ENCODE measurements at regions not wholly inside any gene's neighbourhood (a gene's known extent, or its start where the extent isn't known, plus 50 kb on each side); places are given as distances from the start of the nearest gene placed in this dataset.

DNA sequence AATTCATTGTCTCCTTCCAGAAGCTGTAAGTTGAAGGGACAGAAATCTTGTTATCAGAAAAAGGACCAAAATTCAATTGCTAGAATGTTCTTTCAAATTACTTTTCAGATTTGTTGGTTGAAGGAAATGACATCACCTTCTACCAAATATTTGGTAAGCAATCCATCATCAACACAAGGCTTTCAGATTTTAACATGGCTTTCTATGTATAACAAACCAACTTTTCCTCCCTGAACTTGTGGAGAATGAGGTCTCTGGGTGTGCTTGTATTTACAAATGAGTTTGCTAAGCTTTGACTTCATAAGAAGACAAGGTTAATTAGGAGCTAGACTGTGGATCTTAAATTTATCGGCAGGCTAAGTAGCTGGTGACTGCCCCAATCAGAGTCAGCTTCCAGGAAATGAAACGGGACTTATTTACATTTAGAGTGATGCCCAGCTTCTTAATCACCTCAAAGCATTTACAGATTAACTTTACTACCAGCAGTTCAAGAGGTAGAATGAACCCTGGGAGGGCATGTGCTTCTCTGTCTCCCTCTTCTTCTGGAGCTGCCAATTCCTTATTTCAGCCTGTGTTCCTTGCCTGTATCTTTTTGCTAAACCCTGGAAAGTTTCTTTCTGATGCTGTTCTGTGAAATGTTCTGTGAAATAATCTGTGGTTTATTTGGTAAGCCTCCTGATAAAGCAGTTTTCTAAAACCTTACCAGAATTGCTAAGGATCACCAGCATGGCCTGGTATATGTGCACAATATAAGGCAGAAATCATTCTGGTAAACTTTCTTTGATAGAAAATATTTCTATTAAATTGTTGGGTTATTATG is 248.8 kb upstream of the FZD8 start:
- H3F3A ChIP-seq (ENCODE audit: insufficient read depth, low read depth): no peaks in the 10 kb centered on the region
- no peak for DNase-seq
- no peak overlapping the region for H3K4me2 ChIP-seq
- H3K36me3 ChIP-seq (ENCODE audit: low read depth): no peaks in the 10 kb centered on the region
- H3K27me3 ChIP-seq (ENCODE audit: insufficient read depth, low read depth): no peaks in the 10 kb centered on the region; the same call in 1 of the 2 replicates
- no peaks in the 10 kb centered on the region for H3K9me3 ChIP-seq (ENCODE audit: insufficient read depth, low read depth)
- no peak overlapping the region for H3K4me3 ChIP-seq
- TF ChIP-seq EZH2 (IDR thresholded peaks at IDR 0.05; ENCODE audit: low read depth) (no peak), CTCF (conservative IDR thresholded peaks at IDR 0.05) (no peak)
- ChIA-PET CTCF (no interaction called here), POLR2A (ENCODE audit: unreplicated experiment) (no interaction called here)
- H3K9me2 ChIP-seq (ENCODE audit: insufficient read depth): no peaks in the 10 kb centered on the region
- H3K27ac ChIP-seq: no peak overlapping the region
- no peaks in the 10 kb centered on the region for H3K4me1 ChIP-seq (replicated peaks; ENCODE audit: insufficient read depth)
- H3K79me2 ChIP-seq (ENCODE audit: low read depth): no peaks in the 10 kb centered on the region
- no TSS peak for BruUV-seq (replicated peaks)
- H4K20me1 ChIP-seq (ENCODE audit: insufficient read depth): no peaks in the 10 kb centered on the region
- intact Hi-C loops (cut with micrococcal nuclease; ENCODE audit: unreplicated experiment): no loop called here
- no peak overlapping the region for H2AFZ ChIP-seq

DNA sequence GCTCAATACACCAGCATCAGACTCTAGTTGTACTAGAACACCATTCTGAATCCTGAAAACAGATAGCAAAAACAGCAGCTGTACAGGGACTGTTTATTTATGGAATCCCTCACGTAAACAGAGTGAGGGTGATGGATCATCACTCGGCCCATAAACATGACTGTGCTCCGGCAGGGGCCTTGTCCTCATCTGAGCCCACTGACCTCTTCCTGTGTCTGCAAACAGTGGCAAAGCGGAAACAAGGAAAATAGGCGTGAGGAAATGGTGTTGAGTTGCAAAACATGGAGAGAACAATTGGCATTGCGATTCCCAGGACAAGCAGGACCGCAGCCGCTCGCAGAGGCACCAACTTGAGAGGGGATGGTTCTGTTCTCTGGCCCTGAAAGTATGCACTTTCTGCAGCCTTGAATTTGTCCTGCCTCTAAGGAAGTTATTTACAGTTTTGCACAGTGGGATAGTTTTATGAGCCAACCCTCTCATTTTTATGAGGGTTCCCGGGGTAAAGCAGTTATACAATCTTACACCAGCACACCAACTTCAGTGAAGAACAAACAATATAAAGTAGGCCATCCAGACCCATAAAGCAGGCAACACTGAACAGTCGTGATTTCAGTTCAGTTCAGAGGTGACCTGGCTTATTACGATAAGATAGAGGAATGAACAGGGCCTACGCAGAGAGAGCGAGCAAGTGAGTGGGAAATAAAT is 248.0 kb upstream of the FZD8 start:
- no peaks in the 10 kb centered on the region for H4K20me1 ChIP-seq (ENCODE audit: insufficient read depth)
- no peak for DNase-seq
- CTCF ChIA-PET: no interaction called here
- H3F3A ChIP-seq (ENCODE audit: insufficient read depth, low read depth): no peaks in the 10 kb centered on the region
- BruUV-seq (replicated peaks): no TSS peak
- H2AFZ ChIP-seq: no peak overlapping the region
- H3K9me2 ChIP-seq (ENCODE audit: insufficient read depth): no peaks in the 10 kb centered on the region
- intact Hi-C loops (cut with micrococcal nuclease; ENCODE audit: unreplicated experiment): no loop called here
- TF ChIP-seq CTCF (conservative IDR thresholded peaks at IDR 0.05) (no peak), EZH2 (IDR thresholded peaks at IDR 0.05; ENCODE audit: low read depth) (no peak)
- H3K4me2 ChIP-seq: no peak overlapping the region
- H3K9me3 ChIP-seq (ENCODE audit: insufficient read depth, low read depth): no peaks in the 10 kb centered on the region
- H3K4me1 ChIP-seq (replicated peaks; ENCODE audit: insufficient read depth): no peaks in the 10 kb centered on the region
- no peaks in the 10 kb centered on the region for H3K36me3 ChIP-seq (ENCODE audit: low read depth)
- no peak overlapping the region for H3K27ac ChIP-seq
- no peak overlapping the region for H3K4me3 ChIP-seq
- POLR2A ChIA-PET (ENCODE audit: unreplicated experiment): no interaction called here
- H3K27me3 ChIP-seq (ENCODE audit: insufficient read depth, low read depth): peaks cover 3% of the 10 kb centered on the region; the same call in 1 of the 2 replicates
- H3K79me2 ChIP-seq (ENCODE audit: low read depth): no peaks in the 10 kb centered on the region

DNA sequence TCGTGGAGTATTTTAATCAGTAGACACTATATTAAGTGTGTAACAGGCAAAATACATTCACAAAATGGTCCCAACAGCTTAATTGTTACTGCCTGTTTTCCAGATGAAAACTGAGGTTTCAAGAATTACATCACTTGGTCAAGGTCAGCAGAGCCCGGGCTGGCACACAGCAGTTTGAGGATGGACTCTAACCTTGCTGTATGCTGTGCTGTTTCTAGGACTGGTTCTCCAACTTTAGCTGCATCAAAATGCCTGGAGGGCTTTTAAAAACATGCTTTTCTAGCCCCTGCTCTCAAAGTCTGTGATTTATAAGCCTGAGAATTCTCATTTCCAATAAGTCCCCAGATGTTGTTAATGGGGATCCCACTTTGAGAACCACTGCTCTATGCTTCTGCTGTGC is 247.1 kb upstream of the FZD8 start:
- Histone ChIP-seq H3K27ac (no peak overlapping the region), H3K4me3 (no peak overlapping the region), H3K9me3 (ENCODE audit: insufficient read depth, low read depth) (no peaks in the 10 kb centered on the region), H3F3A (ENCODE audit: insufficient read depth, low read depth) (no peaks in the 10 kb centered on the region), H3K36me3 (ENCODE audit: low read depth) (no peaks in the 10 kb centered on the region), H3K27me3 (ENCODE audit: insufficient read depth, low read depth) (peaks cover 12% of the 10 kb centered on the region), H3K4me1 (replicated peaks; ENCODE audit: insufficient read depth) (no peaks in the 10 kb centered on the region), H3K9me2 (ENCODE audit: insufficient read depth) (no peaks in the 10 kb centered on the region), H3K79me2 (ENCODE audit: low read depth) (no peaks in the 10 kb centered on the region), H3K4me2 (no peak overlapping the region), H4K20me1 (ENCODE audit: insufficient read depth) (no peaks in the 10 kb centered on the region), H2AFZ (no peak overlapping the region)
- intact Hi-C loops (cut with micrococcal nuclease; ENCODE audit: unreplicated experiment): no loop called here
- no peak for DNase-seq
- no TSS peak for BruUV-seq (replicated peaks)
- POLR2A ChIA-PET (ENCODE audit: unreplicated experiment): no interaction called here
- CTCF ChIA-PET: no interaction called here
- TF ChIP-seq EZH2 (IDR thresholded peaks at IDR 0.05; ENCODE audit: low read depth) (no peak), CTCF (conservative IDR thresholded peaks at IDR 0.05) (no peak)
